IPS-18a (cell line): ENCODE measurements at regions not wholly inside any gene's neighbourhood (a gene's known extent, or its start where the extent isn't known, plus 50 kb on each side); places are given as distances from the start of the nearest gene placed in this dataset.

ENCODE experiments used
- H3K27ac ChIP-seq: one replicate; pipeline ENCODE4 v1.5.1; 2013; ENCODE audit warnings: low read length
- H3K27me3 ChIP-seq: one replicate; pipeline ENCODE4 v1.6.1; 2013; ENCODE audit warnings: mild to moderate bottlenecking, low read length; ENCODE audit not compliant: control insufficient read depth, insufficient read depth
- H3K36me3 ChIP-seq: one replicate; pipeline ENCODE4 v1.6.1; 2013; ENCODE audit warnings: low read depth, low read length; ENCODE audit not compliant: control insufficient read depth
- H3K4me1 ChIP-seq: one replicate; pipeline ENCODE4 v1.6.1; 2013; ENCODE audit warnings: low read depth, low read length; ENCODE audit not compliant: control insufficient read depth
- H3K4me3 ChIP-seq: one replicate; pipeline ENCODE4 v1.5.1; 2013; ENCODE audit warnings: low read length
- H3K9ac ChIP-seq: one replicate; pipeline ENCODE4 v1.6.1; 2013; ENCODE audit warnings: mild to moderate bottlenecking, low read length, moderate library complexity
- H3K9me3 ChIP-seq: one replicate; pipeline ENCODE4 v1.6.1; 2013; ENCODE audit warnings: low read depth, low read length; ENCODE audit not compliant: control insufficient read depth

DNA sequence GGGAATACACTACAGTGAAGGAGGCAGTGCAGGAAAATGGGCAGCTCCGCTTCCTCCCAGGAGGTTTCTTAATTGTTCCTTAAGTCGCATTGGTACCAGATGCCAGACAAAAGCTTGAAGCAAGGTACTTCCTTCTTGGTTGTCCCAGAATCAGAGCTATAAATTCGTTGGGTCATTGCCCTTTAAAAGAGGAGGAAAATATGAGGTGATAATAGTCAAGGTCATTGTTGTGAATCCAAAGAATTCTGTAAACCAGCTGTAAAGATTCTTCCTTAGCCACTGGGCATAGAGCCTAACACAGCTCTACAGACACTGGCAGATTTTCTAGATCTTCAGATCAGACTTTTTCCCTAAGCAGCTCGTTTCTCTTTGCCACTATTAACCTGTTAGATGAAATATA, 444.1 kb upstream of the TLE4 start:
- H3K9ac ChIP-seq, result no peak overlapping the region
- no peak overlapping the region for H3K27ac ChIP-seq
- peaks cover 15% of the 10 kb centered on the region for H3K4me1 ChIP-seq
- H3K36me3 ChIP-seq, result no peaks in the 10 kb centered on the region
- H3K4me3 ChIP-seq, result no peak overlapping the region
- no peaks in the 10 kb centered on the region for H3K27me3 ChIP-seq
- H3K9me3 ChIP-seq, result no peaks in the 10 kb centered on the region

DNA sequence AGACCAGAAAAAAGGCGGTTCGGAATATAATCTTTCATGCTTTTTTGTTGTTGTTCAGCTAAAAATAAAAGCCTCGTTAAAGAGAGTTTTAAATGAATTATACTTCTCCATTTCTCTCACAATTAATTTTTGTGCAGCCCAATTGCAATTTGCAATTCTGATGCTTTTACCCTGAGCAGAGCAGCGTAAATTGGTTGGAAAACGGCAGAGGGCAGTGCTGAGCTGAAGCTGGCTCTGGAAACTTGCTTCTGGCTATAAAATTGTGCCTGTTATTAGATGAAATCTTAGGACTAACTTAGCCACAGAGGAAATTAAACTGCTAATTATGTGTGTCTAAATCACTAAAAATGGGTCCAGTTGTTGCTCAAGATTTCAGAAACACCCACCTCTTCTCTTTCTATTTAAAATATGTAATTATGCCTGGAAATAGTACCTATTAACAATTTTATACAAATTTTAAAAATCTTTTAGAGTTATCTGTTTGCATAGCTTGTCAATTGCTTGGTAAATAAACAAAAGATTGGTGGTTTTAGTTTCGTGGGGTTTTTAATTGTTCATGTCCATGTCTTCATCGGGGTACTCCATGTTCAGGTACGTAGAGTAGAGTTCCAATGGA, 441.8 kb upstream of the TLE4 start:
- no peak overlapping the region for H3K27ac ChIP-seq
- no peaks in the 10 kb centered on the region for H3K9me3 ChIP-seq
- H3K4me1 ChIP-seq, result peaks cover 20% of the 10 kb centered on the region
- H3K36me3 ChIP-seq, result no peaks in the 10 kb centered on the region
- H3K9ac ChIP-seq, result no peak overlapping the region
- H3K27me3 ChIP-seq, result no peaks in the 10 kb centered on the region
- H3K4me3 ChIP-seq, result no peak overlapping the region

DNA sequence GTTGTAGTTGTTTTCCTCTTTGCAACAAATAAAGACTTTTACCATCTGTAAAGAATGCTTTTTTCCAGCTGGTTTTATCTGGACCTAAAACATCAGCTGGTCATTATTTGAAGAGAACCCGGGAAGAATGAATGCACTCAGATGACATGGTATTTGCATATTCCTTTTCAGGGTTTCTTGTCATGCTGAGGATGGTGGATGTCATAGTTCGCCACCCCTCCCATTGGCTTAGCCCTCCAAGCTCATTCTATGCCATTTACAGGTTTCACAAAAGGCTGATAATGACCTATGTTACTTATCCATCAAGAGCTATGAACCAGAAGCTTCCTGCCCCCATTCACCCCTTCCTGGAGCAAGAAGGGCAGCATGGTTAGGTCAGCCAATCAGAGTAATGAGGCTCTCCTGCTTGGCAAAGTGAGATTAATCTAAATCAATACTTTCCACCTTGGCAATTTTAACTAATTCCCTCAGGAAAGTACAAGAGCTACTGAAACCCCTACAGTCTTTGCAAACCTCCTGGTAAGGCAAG, 440.5 kb upstream of the TLE4 start:
- no peak overlapping the region for H3K27ac ChIP-seq
- no peaks in the 10 kb centered on the region for H3K36me3 ChIP-seq
- no peak overlapping the region for H3K9ac ChIP-seq
- no peak overlapping the region for H3K4me3 ChIP-seq
- H3K4me1 ChIP-seq, result peaks cover 21% of the 10 kb centered on the region
- H3K9me3 ChIP-seq, result no peaks in the 10 kb centered on the region
- no peaks in the 10 kb centered on the region for H3K27me3 ChIP-seq

DNA sequence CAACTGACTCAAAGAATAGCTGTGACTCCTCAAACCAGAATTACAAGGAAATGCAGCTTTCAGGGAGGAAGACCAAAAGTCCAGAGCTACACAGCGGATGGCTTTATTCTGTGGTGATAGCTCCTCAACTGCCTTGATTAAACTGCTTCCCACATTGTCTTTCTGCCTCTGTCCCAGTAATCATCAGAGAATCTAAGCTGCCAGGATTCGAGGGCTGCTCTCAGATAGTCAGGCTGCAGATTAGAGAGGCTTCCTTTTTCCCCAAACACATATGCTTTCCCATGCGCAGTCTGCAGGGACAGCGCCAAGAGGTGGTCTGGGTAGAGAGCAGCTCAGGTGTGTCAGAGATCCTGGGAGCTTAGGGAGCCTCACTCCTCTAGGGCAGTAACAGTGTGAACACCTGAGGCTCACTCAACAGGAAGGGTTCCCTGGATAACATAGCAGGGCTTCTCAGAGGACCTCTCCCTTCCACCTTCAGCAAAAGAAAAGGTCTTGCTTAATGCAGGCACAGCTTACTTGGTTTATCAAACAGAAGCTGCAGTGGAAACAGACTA, 439.9 kb upstream of the TLE4 start:
- no peaks in the 10 kb centered on the region for H3K9me3 ChIP-seq
- no peaks in the 10 kb centered on the region for H3K27me3 ChIP-seq
- no peaks in the 10 kb centered on the region for H3K36me3 ChIP-seq
- no peak overlapping the region for H3K27ac ChIP-seq
- H3K4me1 ChIP-seq, result peaks cover 21% of the 10 kb centered on the region
- H3K4me3 ChIP-seq, result no peak overlapping the region
- H3K9ac ChIP-seq, result no peak overlapping the region

DNA sequence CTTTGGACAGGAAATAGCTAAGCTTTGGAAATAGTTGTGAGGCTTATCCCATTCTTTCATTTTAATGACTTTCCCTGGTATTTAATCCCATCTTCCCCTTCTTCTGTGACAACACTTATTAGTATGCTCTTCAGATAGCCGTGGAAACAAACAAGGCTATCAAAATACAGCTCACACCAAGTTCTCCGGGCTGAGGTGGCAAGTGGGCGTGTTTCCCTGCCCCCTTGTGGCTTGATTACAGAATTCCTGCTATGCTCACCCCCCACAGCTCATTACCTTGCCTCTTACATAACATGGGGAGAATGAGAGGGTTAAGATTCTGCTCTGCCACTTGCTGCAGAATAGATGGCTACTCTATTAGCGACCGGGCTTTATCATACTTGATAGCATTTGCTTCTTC, 437.1 kb upstream of the TLE4 start:
- no peaks in the 10 kb centered on the region for H3K27me3 ChIP-seq
- no peaks in the 10 kb centered on the region for H3K9me3 ChIP-seq
- H3K4me3 ChIP-seq, result no peak overlapping the region
- H3K4me1 ChIP-seq, result peaks cover 21% of the 10 kb centered on the region
- H3K27ac ChIP-seq, result no peak overlapping the region
- no peak overlapping the region for H3K9ac ChIP-seq
- no peaks in the 10 kb centered on the region for H3K36me3 ChIP-seq

DNA sequence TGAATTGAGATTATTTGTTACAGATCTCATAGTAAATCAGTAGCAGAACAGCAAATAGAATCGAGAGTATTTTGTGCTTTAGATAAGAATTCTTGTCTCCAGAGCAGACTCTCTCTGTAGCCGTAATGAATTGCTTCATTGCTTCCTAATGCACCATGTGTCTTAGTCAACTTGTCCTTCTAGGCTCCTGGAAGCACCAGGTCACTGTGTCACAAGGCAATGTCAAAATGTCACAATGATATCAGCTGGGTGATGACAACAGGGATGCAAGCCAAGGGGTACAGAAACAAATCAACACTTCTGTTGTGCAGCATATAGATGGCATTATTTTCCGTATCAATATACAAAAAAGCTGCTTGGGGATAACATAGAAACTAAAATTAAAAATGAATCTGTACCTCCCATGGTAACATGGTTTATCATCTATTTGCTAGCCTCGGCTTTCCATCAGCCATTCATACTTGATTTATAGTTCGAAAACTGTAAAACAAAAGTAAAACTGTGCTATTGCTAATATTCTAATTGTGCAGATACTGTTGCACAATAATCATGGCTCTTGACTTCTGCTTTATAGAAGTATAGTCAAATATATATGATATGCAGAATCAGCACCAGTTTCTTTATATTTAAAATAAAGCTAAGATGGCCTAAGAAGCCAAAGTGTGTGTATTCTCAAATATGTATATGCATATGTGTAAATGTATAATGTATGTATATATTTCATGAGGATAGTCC, 435.9 kb upstream of the TLE4 start:
- H3K27ac ChIP-seq, result no peak overlapping the region
- H3K27me3 ChIP-seq, result no peaks in the 10 kb centered on the region

DNA sequence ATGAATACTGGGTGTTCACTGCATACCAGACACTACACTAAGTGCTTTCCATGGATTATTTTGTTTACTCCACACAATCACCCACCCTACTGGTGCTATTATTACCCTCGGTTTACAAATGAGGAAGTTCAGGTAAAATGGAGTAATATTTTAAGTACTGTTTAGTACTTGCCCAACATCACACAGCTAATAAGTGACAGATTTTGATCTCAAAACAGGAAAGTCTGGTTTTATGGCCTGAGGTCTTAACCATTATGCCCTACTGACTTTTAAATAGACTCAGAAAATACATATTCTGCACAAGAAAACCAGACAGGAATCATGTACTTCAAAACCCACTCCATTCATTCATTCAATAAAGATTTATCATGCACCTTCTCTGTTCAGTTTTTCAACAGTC, 431.0 kb upstream of the TLE4 start:
- no peaks in the 10 kb centered on the region for H3K4me1 ChIP-seq
- no peaks in the 10 kb centered on the region for H3K9me3 ChIP-seq
- no peak overlapping the region for H3K9ac ChIP-seq
- H3K27me3 ChIP-seq, result no peaks in the 10 kb centered on the region
- H3K4me3 ChIP-seq, result no peak overlapping the region
- no peak overlapping the region for H3K27ac ChIP-seq
- no peaks in the 10 kb centered on the region for H3K36me3 ChIP-seq

More for the DNA sequence above, 435.9 kb upstream of the TLE4 start:
- no peaks in the 10 kb centered on the region for H3K36me3 ChIP-seq
- H3K9ac ChIP-seq, result no peak overlapping the region
- H3K4me3 ChIP-seq, result no peak overlapping the region
- H3K4me1 ChIP-seq, result peaks cover 20% of the 10 kb centered on the region
- H3K9me3 ChIP-seq, result no peaks in the 10 kb centered on the region

DNA sequence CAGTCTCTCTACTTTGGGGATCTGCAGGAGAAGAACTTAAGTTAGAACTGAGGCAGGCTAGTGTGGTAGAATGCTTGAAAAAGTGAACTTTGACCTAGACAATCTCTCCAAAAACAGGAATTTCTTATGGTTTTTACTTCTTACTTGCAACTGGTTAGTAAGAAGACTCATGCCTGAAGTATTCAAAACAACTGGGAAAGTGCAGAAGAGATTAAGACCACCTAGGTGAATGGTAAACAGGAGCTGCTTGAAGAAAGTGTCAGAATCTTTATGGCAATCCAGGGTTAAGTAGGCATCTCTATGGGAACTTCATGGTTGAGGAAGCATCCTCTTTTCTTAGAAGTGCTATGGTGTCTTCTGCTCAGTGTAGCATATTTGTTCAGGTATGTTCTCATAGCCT, 428.6 kb upstream of the TLE4 start:
- no peaks in the 10 kb centered on the region for H3K36me3 ChIP-seq
- H3K9ac ChIP-seq, result no peak overlapping the region
- H3K9me3 ChIP-seq, result no peaks in the 10 kb centered on the region
- no peak overlapping the region for H3K27ac ChIP-seq
- no peaks in the 10 kb centered on the region for H3K27me3 ChIP-seq
- no peaks in the 10 kb centered on the region for H3K4me1 ChIP-seq
- H3K4me3 ChIP-seq, result no peak overlapping the region

DNA sequence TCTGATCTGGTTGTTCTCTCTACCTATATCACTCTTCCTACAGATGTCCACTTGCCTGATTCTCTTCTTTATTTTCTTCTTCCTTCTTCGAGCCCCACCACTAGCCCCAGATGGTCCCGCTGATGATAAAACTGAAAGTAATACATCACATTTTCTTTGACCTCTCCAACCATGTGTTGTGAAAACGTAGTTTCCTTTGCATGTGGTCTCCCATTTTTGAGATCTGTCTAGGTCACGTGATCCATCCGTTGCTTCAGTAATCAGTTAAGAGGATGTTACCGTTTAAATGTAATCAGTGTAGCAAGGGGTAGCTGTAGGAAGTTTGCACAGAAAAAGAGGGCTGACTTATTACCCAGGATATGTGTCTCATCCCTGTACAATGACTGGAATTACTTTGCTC, 426.3 kb upstream of the TLE4 start:
- Histone ChIP-seq H3K4me1 (no peaks in the 10 kb centered on the region), H3K9me3 (no peaks in the 10 kb centered on the region), H3K36me3 (no peaks in the 10 kb centered on the region), H3K27me3 (no peaks in the 10 kb centered on the region), H3K27ac (no peak overlapping the region), H3K9ac (no peak overlapping the region), H3K4me3 (no peak overlapping the region)

DNA sequence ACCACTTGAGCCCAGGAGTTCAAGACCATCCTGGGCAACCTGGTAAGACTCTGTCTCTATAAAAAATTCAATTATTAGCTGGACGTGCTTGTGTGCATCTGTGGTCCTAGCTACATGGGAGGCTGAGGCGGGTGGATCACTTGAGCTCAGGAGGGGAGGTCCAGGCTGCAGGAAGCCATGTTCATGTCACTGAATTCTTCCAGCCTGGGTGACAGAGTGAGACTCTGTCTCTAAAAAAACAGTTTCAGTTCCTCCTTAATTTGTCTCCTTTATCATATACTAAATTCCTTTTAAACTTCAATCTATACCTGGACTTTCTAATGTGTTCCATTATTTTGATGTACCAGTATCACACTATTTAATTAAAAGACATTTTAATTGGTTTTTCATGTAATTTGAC, 422.2 kb upstream of the TLE4 start:
- Histone ChIP-seq H3K4me1 (no peaks in the 10 kb centered on the region), H3K27ac (no peak overlapping the region), H3K27me3 (no peaks in the 10 kb centered on the region), H3K36me3 (no peaks in the 10 kb centered on the region), H3K9me3 (no peaks in the 10 kb centered on the region), H3K9ac (no peak overlapping the region), H3K4me3 (no peak overlapping the region)

DNA sequence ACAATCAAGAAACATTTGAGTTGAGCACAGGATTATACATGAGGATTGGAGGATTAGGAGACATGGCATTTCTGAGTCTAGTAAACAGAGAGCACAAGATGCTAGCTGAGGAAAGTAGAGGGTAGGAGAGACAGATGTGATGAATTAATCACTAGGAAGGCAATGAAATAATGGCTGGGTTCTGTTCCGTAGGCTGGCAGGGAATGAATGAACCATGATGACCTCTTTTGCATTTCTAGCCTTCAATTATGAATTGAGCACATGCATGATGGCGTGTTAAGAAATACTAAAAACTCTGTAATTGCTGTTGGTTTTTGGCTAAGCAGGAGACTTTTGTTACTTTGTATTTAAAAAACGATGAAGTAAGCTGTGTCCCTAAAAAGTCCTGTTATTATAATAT, 420.0 kb upstream of the TLE4 start:
- no peaks in the 10 kb centered on the region for H3K27me3 ChIP-seq
- no peaks in the 10 kb centered on the region for H3K4me1 ChIP-seq
- no peaks in the 10 kb centered on the region for H3K9me3 ChIP-seq
- H3K27ac ChIP-seq, result no peak overlapping the region
- H3K9ac ChIP-seq, result no peak overlapping the region
- H3K36me3 ChIP-seq, result no peaks in the 10 kb centered on the region
- H3K4me3 ChIP-seq, result no peak overlapping the region

DNA sequence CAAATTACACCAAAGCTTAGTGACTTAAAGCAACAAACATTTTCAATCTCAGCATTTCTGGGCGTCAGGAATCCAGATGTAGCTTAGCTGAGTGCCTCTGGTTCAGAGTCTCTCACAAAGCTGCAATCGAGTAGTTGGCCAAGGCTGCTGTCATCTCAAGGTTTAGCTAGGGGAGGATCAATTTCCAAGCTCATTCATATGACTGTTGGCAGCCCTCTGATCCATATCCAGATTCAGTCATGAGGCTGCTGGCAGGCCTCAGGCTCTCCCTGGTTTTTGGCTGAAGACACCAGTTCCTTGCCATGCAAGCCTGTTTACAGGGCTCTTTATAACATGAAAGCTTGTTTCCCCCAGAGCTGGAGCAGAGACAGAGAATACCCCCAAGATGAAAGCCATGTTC, 419.5 kb upstream of the TLE4 start:
- Histone ChIP-seq H3K27ac (no peak overlapping the region), H3K36me3 (no peaks in the 10 kb centered on the region), H3K27me3 (no peaks in the 10 kb centered on the region), H3K9ac (no peak overlapping the region), H3K4me3 (no peak overlapping the region), H3K9me3 (no peaks in the 10 kb centered on the region), H3K4me1 (no peaks in the 10 kb centered on the region)
